Endothelial cell of umbilical vein (primary cell): ENCODE measurements at regions not wholly inside any gene's neighbourhood (a gene's known extent, or its start where the extent isn't known, plus 50 kb on each side); places are given as distances from the start of the nearest gene placed in this dataset.

Experiments
- BruUV-seq: library from RNA; stranded (reverse); fragments of 400-500 nt; replicated peaks from 2 replicates; lab custom pipeline; 2021; lab: Mats Ljungman, UMichigan
- CTCF ChIA-PET: fragments of 300-600, 350-600 bp; sonication (Branson Sonifier 250); formaldehyde crosslinking; loops from one replicate; lab custom pipeline; 2021; ENCODE audit warnings: antibody characterized with exemption, inconsistent platforms; lab: Charles Lee
- POLR2A ChIA-PET: fragments of 300-600, 350-600 bp; sonication (Branson Sonifier 250); formaldehyde crosslinking; loops from one replicate; lab custom pipeline; 2021; ENCODE audit warnings: antibody characterized with exemption, inconsistent platforms; lab: Charles Lee
- DNase-seq: peaks from one replicate; pipeline ENCODE4 v3.0.0-alpha.2; 2011; ENCODE audit warnings: low read depth, low spot score
- FAIRE-seq: peaks from 2 replicates; lab custom pipeline; 2011; peaks lifted over from hg19 to GRCh38; lab: Jason Lieb, UNC
- H2AFZ ChIP-seq: 2 replicates; pipeline ENCODE4 v1.6.0; 2012; ENCODE audit warnings: low read depth, low read length, control low read depth, inconsistent platforms
- H3K27ac ChIP-seq: 2 replicates; pipeline ENCODE4 v1.5.1; 2011; ENCODE audit warnings: low read depth, mild to moderate bottlenecking, control low read depth, low read length, moderate library complexity; ENCODE audit not compliant: insufficient read depth
- H3K27me3 ChIP-seq, 2 experiments: 2 replicates each; pipeline versions ENCODE4 v1.6.0 to v1.6.1; 2011; ENCODE audit warnings: low read length in 2 of 2, mixed read lengths in 1 of 2; ENCODE audit not compliant: control insufficient read depth in 2 of 2, insufficient read depth in 2 of 2
- H3K36me3 ChIP-seq, 2 experiments: 2 replicates in 1 of 2; 3 replicates in 1 of 2; pipeline ENCODE4 v1.5.1; 2011; ENCODE audit warnings: low read length in 2 of 2, mild to moderate bottlenecking in 1 of 2, moderate library complexity in 1 of 2; ENCODE audit not compliant: control insufficient read depth in 2 of 2, insufficient read depth in 2 of 2; ENCODE audit errors: extremely low read depth in 1 of 2
- H3K4me1 ChIP-seq: 3 replicates; pipeline ENCODE4 v1.5.1; 2011; ENCODE audit warnings: mild to moderate bottlenecking, low read length; ENCODE audit not compliant: control insufficient read depth, insufficient read depth; ENCODE audit errors: extremely low read depth
- H3K4me2 ChIP-seq: 2 replicates; pipeline ENCODE4 v1.6.1; 2011; ENCODE audit warnings: low read length, control low read depth, mixed read lengths; ENCODE audit not compliant: insufficient read depth
- H3K4me3 ChIP-seq, 3 experiments: fragments of 200-600 bp in 1 of 3; sonication (generic), shearing (Covaris generic) in 1 of 3; replicated peaks in 1 of 3; 2 replicates each; pipeline ENCODE4 v1.5.1; 2011 to 2016; ENCODE audit warnings: control low read depth in 3 of 3, low read length in 3 of 3, mild to moderate bottlenecking in 2 of 3, inconsistent platforms in 1 of 3, low read depth in 1 of 3, moderate library complexity in 1 of 3; ENCODE audit not compliant: insufficient read depth in 1 of 3
- H3K79me2 ChIP-seq: 2 replicates; pipeline ENCODE4 v1.6.0; 2012; ENCODE audit warnings: low read length, inconsistent platforms; ENCODE audit not compliant: control insufficient read depth, insufficient read depth
- H3K9ac ChIP-seq: replicated peaks from 2 replicates; pipeline ENCODE3; 2011; ENCODE audit warnings: low read length, control low read depth; ENCODE audit not compliant: insufficient read depth; ENCODE audit errors: extremely low read depth
- H3K9me1 ChIP-seq: replicated peaks from 3 replicates; pipeline ENCODE4 v1.6.0; 2011; ENCODE audit warnings: mild to moderate bottlenecking, low read length; ENCODE audit not compliant: control insufficient read depth, insufficient read depth; ENCODE audit errors: extremely low read depth
- H3K9me3 ChIP-seq: replicated peaks from 2 replicates; pipeline ENCODE4 v1.5.1; 2012; ENCODE audit warnings: low read length, inconsistent platforms; ENCODE audit not compliant: control insufficient read depth, insufficient read depth
- H4K20me1 ChIP-seq: replicated peaks from 2 replicates; pipeline ENCODE3; 2011; ENCODE audit warnings: mild to moderate bottlenecking, low read length; ENCODE audit not compliant: control insufficient read depth, insufficient read depth; ENCODE audit errors: extremely low read depth
- EZH2 ChIP-seq: IDR thresholded peaks from 2 replicates; pipeline ENCODE4 v1.6.1; 2012; ENCODE audit warnings: borderline replicate concordance, low read depth, mild to moderate bottlenecking, moderate library complexity, low read length, inconsistent platforms; ENCODE audit not compliant: severe bottlenecking
- FOS ChIP-seq: IDR thresholded peaks from 2 replicates; pipeline ENCODE4 v1.6.1; 2011; ENCODE audit warnings: mild to moderate bottlenecking, low read length, moderate library complexity, borderline replicate concordance; ENCODE audit not compliant: insufficient read depth
- GATA2 ChIP-seq: IDR thresholded peaks from 2 replicates; pipeline ENCODE4 v1.7.0; 2011; ENCODE audit warnings: low read depth, mild to moderate bottlenecking, moderate library complexity, mixed read lengths, low read length; ENCODE audit not compliant: insufficient read length, insufficient read depth
- JUN ChIP-seq: IDR thresholded peaks from 2 replicates; pipeline ENCODE4 v1.6.1; 2011; ENCODE audit warnings: borderline replicate concordance, low read depth; ENCODE audit not compliant: insufficient read length, insufficient read depth
- MYC ChIP-seq: IDR thresholded peaks from one replicate; pipeline ENCODE4 v1.6.1; 2011; ENCODE audit warnings: mild to moderate bottlenecking, low read depth, low read length
- POLR2A ChIP-seq: IDR thresholded peaks from 2 replicates; pipeline ENCODE4 v1.6.1; 2012; ENCODE audit warnings: low read depth, mild to moderate bottlenecking, control low read depth, low read length
- POLR2AphosphoS5 ChIP-seq: IDR thresholded peaks from 2 replicates; pipeline ENCODE4 v1.6.1; 2012; ENCODE audit warnings: low read depth, mild to moderate bottlenecking, control low read depth, low read length, moderate library complexity; ENCODE audit not compliant: insufficient read depth
- dilution Hi-C: fragments of 300-500 bp; cut with MboI; formaldehyde crosslinking; loops from one replicate; pipeline ENCODE4 v1.15.0; 2019; ENCODE audit warnings: low sequenced_read_pairs; ENCODE audit not compliant: extremely low pct_ligation_motif_present
- intact Hi-C: fragments of 100-400 bp; cut with micrococcal nuclease; formaldehyde crosslinking; loops from one replicate; pipeline ENCODE4 v1.10.0; 2022
- TF ChIP-seq, protein P1 (sequence below), 2 donors: IDR thresholded peaks; 1 replicate in 1 of 2; 2 replicates in 1 of 2; pipeline ENCODE4 v1.5.1; 2011; ENCODE audit warnings: low read length in 2 of 2, mild to moderate bottlenecking in 2 of 2, moderate library complexity in 2 of 2, control low read depth in 1 of 2, inconsistent platforms in 1 of 2, low read depth in 1 of 2; ENCODE audit not compliant: insufficient read depth in 1 of 2; ENCODE audit errors: extremely low read depth in 1 of 2
- TF ChIP-seq, protein P2 (sequence below): IDR thresholded peaks from 2 replicates; pipeline ENCODE4 v1.6.1; 2011; ENCODE audit not compliant: insufficient read depth, insufficient read length

DNA sequence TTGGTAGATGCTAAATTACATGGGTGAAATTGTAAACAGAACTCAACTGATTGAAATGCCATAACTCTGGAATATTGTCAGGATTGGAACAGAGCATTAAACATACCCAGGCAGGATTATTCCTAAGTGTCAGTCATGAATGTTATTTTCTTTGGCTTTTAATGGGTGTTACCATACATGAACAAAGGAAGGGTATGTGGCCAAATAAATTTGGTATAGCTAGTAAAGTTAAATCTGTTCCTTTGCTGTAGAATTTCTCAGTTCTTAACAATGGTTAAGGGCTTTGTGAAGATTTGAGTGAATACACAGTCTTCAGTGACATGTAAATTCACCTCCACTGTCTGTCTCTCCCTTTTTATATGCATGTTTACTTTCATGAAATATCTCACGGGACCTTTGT is 679.5 kb upstream of the CDH8 start:
- Histone ChIP-seq H3K4me2 (no peak overlapping the region), H3K9me3 (peaks cover 1% of the 10 kb centered on the region), H3K36me3 (no peaks in the 10 kb centered on the region), H3K9ac (no peak overlapping the region), H4K20me1 (no peaks in the 10 kb centered on the region), H3K4me3 (no peak overlapping the region), H3K27me3 (no peaks in the 10 kb centered on the region), H3K9me1 (no peaks in the 10 kb centered on the region), H2AFZ (no peak overlapping the region), H3K27ac (no peak overlapping the region), H3K79me2 (no peaks in the 10 kb centered on the region), H3K4me1 (no peaks in the 10 kb centered on the region)
- DNase-seq (no peak), FAIRE-seq (no peak)
- intact Hi-C loops = no loop called here
- no TSS peak for BruUV-seq
- TF ChIP-seq FOS (no peak), GATA2 (no peak), JUN (no peak), EZH2 (no peak), MYC (no peak), POLR2A (no peak), POLR2AphosphoS5 (no peak)
- TF ChIP-seq, protein P1, sequence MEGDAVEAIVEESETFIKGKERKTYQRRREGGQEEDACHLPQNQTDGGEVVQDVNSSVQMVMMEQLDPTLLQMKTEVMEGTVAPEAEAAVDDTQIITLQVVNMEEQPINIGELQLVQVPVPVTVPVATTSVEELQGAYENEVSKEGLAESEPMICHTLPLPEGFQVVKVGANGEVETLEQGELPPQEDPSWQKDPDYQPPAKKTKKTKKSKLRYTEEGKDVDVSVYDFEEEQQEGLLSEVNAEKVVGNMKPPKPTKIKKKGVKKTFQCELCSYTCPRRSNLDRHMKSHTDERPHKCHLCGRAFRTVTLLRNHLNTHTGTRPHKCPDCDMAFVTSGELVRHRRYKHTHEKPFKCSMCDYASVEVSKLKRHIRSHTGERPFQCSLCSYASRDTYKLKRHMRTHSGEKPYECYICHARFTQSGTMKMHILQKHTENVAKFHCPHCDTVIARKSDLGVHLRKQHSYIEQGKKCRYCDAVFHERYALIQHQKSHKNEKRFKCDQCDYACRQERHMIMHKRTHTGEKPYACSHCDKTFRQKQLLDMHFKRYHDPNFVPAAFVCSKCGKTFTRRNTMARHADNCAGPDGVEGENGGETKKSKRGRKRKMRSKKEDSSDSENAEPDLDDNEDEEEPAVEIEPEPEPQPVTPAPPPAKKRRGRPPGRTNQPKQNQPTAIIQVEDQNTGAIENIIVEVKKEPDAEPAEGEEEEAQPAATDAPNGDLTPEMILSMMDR (IDR thresholded peaks at IDR 0.05; ENCODE audit: extremely low read depth in 1 of 2, insufficient read depth in 1 of 2, low read depth in 1 of 2, low read length in 2 of 2) = no peak
- TF ChIP-seq, protein P2, sequence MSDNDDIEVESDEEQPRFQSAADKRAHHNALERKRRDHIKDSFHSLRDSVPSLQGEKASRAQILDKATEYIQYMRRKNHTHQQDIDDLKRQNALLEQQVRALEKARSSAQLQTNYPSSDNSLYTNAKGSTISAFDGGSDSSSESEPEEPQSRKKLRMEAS = no peak
- ChIA-PET POLR2A (no interaction called here), CTCF (no interaction called here)
- dilution Hi-C loops = no loop called here
